H1 (cell line): ENCODE measurements at regions not wholly inside any gene's neighbourhood (a gene's known extent, or its start where the extent isn't known, plus 50 kb on each side); places are given as distances from the start of the nearest gene placed in this dataset.

ENCODE experiments used
- CTCF ChIA-PET: fragments of 300-600 bp; sonication (Branson Sonifier 250); formaldehyde crosslinking; loops from one replicate; lab custom pipeline; 2021; ENCODE audit not compliant: partially characterized antibody; lab: Charles Lee
- POLR2A ChIA-PET: fragments of 300-600 bp; sonication (Branson Sonifier 250); formaldehyde crosslinking; loops from one replicate; lab custom pipeline; 2021; ENCODE audit warnings: inconsistent platforms; ENCODE audit not compliant: partially characterized antibody; lab: Charles Lee
- DNase-seq, 2 experiments: peaks; one replicate each; pipeline versions ENCODE4 v3.0.0 to v3.0.0-alpha.2; 2010 to 2022; ENCODE audit warnings: low spot score in 2 of 2, low read depth in 1 of 2, mixed read lengths in 1 of 2
- FAIRE-seq: peaks from 2 replicates; lab custom pipeline; 2011; peaks lifted over from hg19 to GRCh38; lab: Jason Lieb, UNC
- H2AFZ ChIP-seq: 2 replicates; pipeline ENCODE4 v1.8.1; 2012; ENCODE audit warnings: low read length, inconsistent platforms
- H2AK5ac ChIP-seq: 2 replicates; pipeline ENCODE4 v1.6.1; 2013; ENCODE audit warnings: low read depth, low read length
- H2BK120ac ChIP-seq: replicated peaks from 2 replicates; pipeline ENCODE3; 2013; ENCODE audit warnings: low read depth, low read length, inconsistent platforms
- H2BK12ac ChIP-seq: 2 replicates; pipeline ENCODE4 v1.6.1; 2013; ENCODE audit warnings: low read depth, low read length
- H2BK15ac ChIP-seq: 2 replicates; pipeline ENCODE4 v1.6.1; 2013; ENCODE audit warnings: low read length
- H2BK20ac ChIP-seq: 2 replicates; pipeline ENCODE4 v1.6.1; 2013; ENCODE audit warnings: low read length
- H2BK5ac ChIP-seq: 2 replicates; pipeline ENCODE4 v1.6.1; 2013; ENCODE audit warnings: low read depth, low read length
- H3K14ac ChIP-seq: 2 replicates; pipeline ENCODE4 v1.6.1; 2013; ENCODE audit warnings: inconsistent platforms; ENCODE audit not compliant: insufficient read length
- H3K18ac ChIP-seq: 2 replicates; pipeline ENCODE4 v1.6.1; 2013; ENCODE audit warnings: low read length; ENCODE audit errors: extremely low read depth
- H3K23ac ChIP-seq: 2 replicates; pipeline ENCODE4 v1.6.1; 2013; ENCODE audit warnings: inconsistent platforms; ENCODE audit not compliant: insufficient read length
- H3K23me2 ChIP-seq: 2 replicates; pipeline ENCODE4 v1.6.1; 2013; ENCODE audit warnings: low read depth, low read length
- H3K27ac ChIP-seq: 2 replicates; pipeline ENCODE4 v1.6.1; 2011; ENCODE audit warnings: low read depth, low read length, inconsistent platforms
- H3K27me3 ChIP-seq, 4 experiments: replicated peaks in 1 of 4; 1 replicate in 1 of 4; 2 replicates in 3 of 4; pipeline versions ENCODE4 v1.6.1 to v1.8.1; 2011 to 2013; ENCODE audit warnings: low read length in 3 of 4, mild to moderate bottlenecking in 3 of 4, inconsistent platforms in 2 of 4, mixed read lengths in 2 of 4, moderate library complexity in 1 of 4; ENCODE audit not compliant: control insufficient read depth in 3 of 4, insufficient read depth in 3 of 4; ENCODE audit errors: extremely low read depth in 1 of 4
- H3K36me3 ChIP-seq, 4 experiments: 2 replicates each; pipeline versions ENCODE4 v1.6.1 to v1.8.1; 2011 to 2013; ENCODE audit warnings: mild to moderate bottlenecking in 4 of 4, low read length in 3 of 4, moderate library complexity in 2 of 4, control low read depth in 1 of 4, inconsistent platforms in 1 of 4; ENCODE audit not compliant: insufficient read depth in 4 of 4, control insufficient read depth in 2 of 4
- H3K4ac ChIP-seq: replicated peaks from 2 replicates; pipeline ENCODE3; 2013; ENCODE audit warnings: low read length, low read depth, mixed read lengths, inconsistent platforms; ENCODE audit not compliant: insufficient read length
- H3K4me1 ChIP-seq, 4 experiments: replicated peaks in 1 of 4; 1 replicate in 1 of 4; 2 replicates in 3 of 4; pipeline versions ENCODE4 v1.6.1 to v1.8.1; 2011 to 2013; ENCODE audit warnings: low read length in 3 of 4, inconsistent platforms in 2 of 4, mixed read lengths in 1 of 4; ENCODE audit not compliant: insufficient read depth in 4 of 4, control insufficient read depth in 3 of 4
- H3K4me2 ChIP-seq, 2 experiments: 2 replicates each; pipeline versions ENCODE4 v1.6.1 to v1.8.1; 2011 to 2013; ENCODE audit warnings: low read depth in 2 of 2, low read length in 2 of 2, control low read depth in 1 of 2, inconsistent platforms in 1 of 2, mild to moderate bottlenecking in 1 of 2; ENCODE audit not compliant: insufficient read depth in 1 of 2
- H3K4me3 ChIP-seq, 4 experiments: fragments of 200-600, 300-600 bp in 1 of 4; sonication (generic), shearing (Covaris generic), sonication (Bioruptor Twin) in 1 of 4; 2 replicates each; pipeline versions ENCODE4 v1.5.1 to v1.8.1; 2011 to 2016; ENCODE audit warnings: low read length in 4 of 4, low read depth in 3 of 4, control low read depth in 2 of 4, inconsistent platforms in 2 of 4, mild to moderate bottlenecking in 2 of 4, mixed read lengths in 1 of 4, moderate library complexity in 1 of 4; ENCODE audit not compliant: insufficient read depth in 2 of 4; ENCODE audit errors: extremely low read depth in 1 of 4
- H3K56ac ChIP-seq: replicated peaks from 2 replicates; pipeline ENCODE3; 2013; ENCODE audit warnings: low read depth, mild to moderate bottlenecking, mixed read lengths, low read length, inconsistent platforms; ENCODE audit not compliant: insufficient read length
- H3K79me1 ChIP-seq: 2 replicates; pipeline ENCODE4 v1.6.1; 2013; ENCODE audit warnings: low read depth, low read length, control low read depth
- H3K79me2 ChIP-seq, 2 experiments: 2 replicates each; pipeline versions ENCODE4 v1.6.1 to v1.8.1; 2012 to 2013; ENCODE audit warnings: low read length in 2 of 2, mild to moderate bottlenecking in 2 of 2, inconsistent platforms in 1 of 2; ENCODE audit not compliant: insufficient read depth in 2 of 2, control insufficient read depth in 1 of 2
- H3K9ac ChIP-seq, 4 experiments: replicated peaks in 1 of 4; 1 replicate in 1 of 4; 2 replicates in 3 of 4; pipeline versions ENCODE4 v1.6.1 to v1.8.1; 2011 to 2013; ENCODE audit warnings: low read depth in 3 of 4, low read length in 3 of 4, control low read depth in 2 of 4, mild to moderate bottlenecking in 2 of 4, moderate library complexity in 2 of 4, inconsistent platforms in 1 of 4; ENCODE audit errors: extremely low read depth in 1 of 4
- H3K9me3 ChIP-seq, 2 experiments: 2 replicates each; pipeline versions ENCODE4 v1.6.1 to v1.8.1; 2012 to 2013; ENCODE audit warnings: mild to moderate bottlenecking in 2 of 2, moderate library complexity in 2 of 2, control low read depth in 1 of 2, inconsistent platforms in 1 of 2, low read depth in 1 of 2, low read length in 1 of 2, mixed read lengths in 1 of 2; ENCODE audit not compliant: insufficient read depth in 2 of 2
- H4K20me1 ChIP-seq, 2 experiments: replicated peaks in 1 of 2; 2 replicates each; pipeline versions ENCODE3 to v1.8.1; 2011 to 2013; ENCODE audit warnings: inconsistent platforms in 2 of 2, low read length in 2 of 2, mild to moderate bottlenecking in 1 of 2; ENCODE audit not compliant: insufficient read depth in 2 of 2, control insufficient read depth in 1 of 2
- H4K5ac ChIP-seq: 2 replicates; pipeline ENCODE4 v1.6.1; 2013; ENCODE audit warnings: low read length, low read depth, mixed read lengths, inconsistent platforms; ENCODE audit not compliant: insufficient read length
- H4K8ac ChIP-seq: 2 replicates; pipeline ENCODE4 v1.8.0; 2013; ENCODE audit warnings: mild to moderate bottlenecking, moderate library complexity, low read length, inconsistent platforms; ENCODE audit not compliant: insufficient read depth; ENCODE audit errors: extremely low read depth
- H4K91ac ChIP-seq: replicated peaks from 2 replicates; pipeline ENCODE3; 2013; ENCODE audit warnings: low read length, mixed read lengths, inconsistent platforms; ENCODE audit not compliant: insufficient read length
- CREB1 ChIP-seq: IDR thresholded peaks from 2 replicates; pipeline ENCODE4 v1.6.1; 2012; ENCODE audit warnings: inconsistent platforms
- MAFK ChIP-seq: IDR thresholded peaks from 2 replicates; pipeline ENCODE4 v1.6.1; 2012; ENCODE audit warnings: low read depth, mild to moderate bottlenecking, improper control_type of control experiment, low read length
- YY1 ChIP-seq: IDR thresholded peaks from 2 replicates; pipeline ENCODE4 v1.6.1; 2011; ENCODE audit warnings: low read depth, mild to moderate bottlenecking, low read length
- WGBS, 2 experiments: shearing (Covaris generic) in 1 of 2; methylation state at CpG; one replicate each; pipeline versions ENCODE4 v1.1.6 to v1.1.7; 2013 to 2015; ENCODE audit warnings: low lambda C conversion rate in 2 of 2, mixed read lengths in 2 of 2, inconsistent platforms in 1 of 2, low coverage in 1 of 2, missing lambda C conversion rate in 1 of 2; ENCODE audit not compliant: insufficient replicate concordance in 2 of 2, insufficient coverage in 1 of 2, insufficient read length in 1 of 2; ENCODE audit errors: extremely low coverage in 1 of 2, missing lambda C conversion rate in 1 of 2; 5-methylcytosine and 5-hydroxymethylcytosine counted together

GRCh38 chr10:53075469-53075868 is 302.9 kb upstream of the MBL2 start:
- TF ChIP-seq YY1 = no peak
- no peak for TF ChIP-seq CREB1
- TF ChIP-seq MAFK = peak; percentile 59; the same call in 1 of the 2 replicates
- TF ChIP-seq, all 59 proteins: peak for 1
- no peaks in the 10 kb centered on the region for H3K36me3 ChIP-seq
- no peaks in the 10 kb centered on the region for H3K79me1 ChIP-seq
- H3K14ac ChIP-seq = no peak overlapping the region
- H4K8ac ChIP-seq = no peak overlapping the region
- no peak overlapping the region for H4K91ac ChIP-seq
- no peak overlapping the region for H3K4me3 ChIP-seq
- no peak overlapping the region for H2AFZ ChIP-seq
- no peak overlapping the region for H3K4ac ChIP-seq
- no peak overlapping the region for H3K23ac ChIP-seq
- FAIRE-seq (no peak), DNase-seq (no peak)
- H3K4me1 ChIP-seq = no peaks in the 10 kb centered on the region
- CTCF ChIA-PET = interaction anchor here (0.6 kb wide), 1 partner anchor 191 kb away, joined by 3 read pairs; no protein-coding TSS in a partner anchor
- no peak overlapping the region for H3K4me2 ChIP-seq
- POLR2A ChIA-PET = no interaction called here
- no peak overlapping the region for H2BK5ac ChIP-seq
- no peak overlapping the region for H2AK5ac ChIP-seq
- H3K23me2 ChIP-seq = no peaks in the 10 kb centered on the region; the same call in 1 of the 2 replicates
- 100% methylated on average over 1 of the region's 1 CpG; no CpG with 5 or more reads in 1 of the 2 experiments for WGBS, 2 experiments
- no peak overlapping the region for H3K27ac ChIP-seq
- H3K9me3 ChIP-seq = no peaks in the 10 kb centered on the region
- H3K9ac ChIP-seq = no peak overlapping the region
- H3K56ac ChIP-seq = no peak overlapping the region
- no peaks in the 10 kb centered on the region for H3K27me3 ChIP-seq
- no peak overlapping the region for H2BK120ac ChIP-seq
- no peak overlapping the region for H2BK12ac ChIP-seq
- no peaks in the 10 kb centered on the region for H4K20me1 ChIP-seq
- no peak overlapping the region for H3K18ac ChIP-seq
- H2BK15ac ChIP-seq = no peak overlapping the region
- H2BK20ac ChIP-seq = no peak overlapping the region
- H4K5ac ChIP-seq = no peak overlapping the region
- no peaks in the 10 kb centered on the region for H3K79me2 ChIP-seq
